PFSK-1 (cell line): ENCODE measurements at regions not wholly inside any gene's neighbourhood (a gene's known extent, or its start where the extent isn't known, plus 50 kb on each side); places are given as distances from the start of the nearest gene placed in this dataset.

Source experiments
- FOXP2 ChIP-seq: optimal IDR thresholded peaks from 2 replicates; pipeline ENCODE3; 2011; ENCODE audit warnings: borderline replicate concordance, control low read depth, inconsistent platforms; ENCODE audit not compliant: insufficient read depth; ENCODE audit errors: extremely low read length, extremely low read depth
- POLR2AphosphoS5 ChIP-seq: IDR thresholded peaks from 2 replicates; pipeline ENCODE4 v1.6.1; 2012; ENCODE audit warnings: low read depth, mild to moderate bottlenecking, control low read depth, low read length, moderate library complexity
- SIN3A ChIP-seq: IDR thresholded peaks from 2 replicates; pipeline ENCODE4 v1.6.1; 2012; ENCODE audit warnings: mild to moderate bottlenecking, low read length, moderate library complexity, borderline replicate concordance; ENCODE audit not compliant: insufficient read depth
- TAF1 ChIP-seq: IDR thresholded peaks from 2 replicates; pipeline ENCODE4 v1.6.1; 2012; ENCODE audit warnings: low read length, control low read depth, borderline replicate concordance; ENCODE audit not compliant: insufficient read depth
- TF ChIP-seq, protein P1 (sequence below), 2 experiments: IDR thresholded peaks; 2 replicates each; pipeline versions ENCODE4 v1.6.1 to v1.8.0; 2011 to 2012; ENCODE audit warnings: low read depth in 2 of 2, low read length in 2 of 2, control low read depth in 1 of 2, inconsistent platforms in 1 of 2, mild to moderate bottlenecking in 1 of 2, moderate library complexity in 1 of 2; ENCODE audit not compliant: insufficient read depth in 1 of 2

GRCh38 chr13:106958621-106959048, 390.7 kb upstream of the ARGLU1 start:
- TF ChIP-seq, protein P1, sequence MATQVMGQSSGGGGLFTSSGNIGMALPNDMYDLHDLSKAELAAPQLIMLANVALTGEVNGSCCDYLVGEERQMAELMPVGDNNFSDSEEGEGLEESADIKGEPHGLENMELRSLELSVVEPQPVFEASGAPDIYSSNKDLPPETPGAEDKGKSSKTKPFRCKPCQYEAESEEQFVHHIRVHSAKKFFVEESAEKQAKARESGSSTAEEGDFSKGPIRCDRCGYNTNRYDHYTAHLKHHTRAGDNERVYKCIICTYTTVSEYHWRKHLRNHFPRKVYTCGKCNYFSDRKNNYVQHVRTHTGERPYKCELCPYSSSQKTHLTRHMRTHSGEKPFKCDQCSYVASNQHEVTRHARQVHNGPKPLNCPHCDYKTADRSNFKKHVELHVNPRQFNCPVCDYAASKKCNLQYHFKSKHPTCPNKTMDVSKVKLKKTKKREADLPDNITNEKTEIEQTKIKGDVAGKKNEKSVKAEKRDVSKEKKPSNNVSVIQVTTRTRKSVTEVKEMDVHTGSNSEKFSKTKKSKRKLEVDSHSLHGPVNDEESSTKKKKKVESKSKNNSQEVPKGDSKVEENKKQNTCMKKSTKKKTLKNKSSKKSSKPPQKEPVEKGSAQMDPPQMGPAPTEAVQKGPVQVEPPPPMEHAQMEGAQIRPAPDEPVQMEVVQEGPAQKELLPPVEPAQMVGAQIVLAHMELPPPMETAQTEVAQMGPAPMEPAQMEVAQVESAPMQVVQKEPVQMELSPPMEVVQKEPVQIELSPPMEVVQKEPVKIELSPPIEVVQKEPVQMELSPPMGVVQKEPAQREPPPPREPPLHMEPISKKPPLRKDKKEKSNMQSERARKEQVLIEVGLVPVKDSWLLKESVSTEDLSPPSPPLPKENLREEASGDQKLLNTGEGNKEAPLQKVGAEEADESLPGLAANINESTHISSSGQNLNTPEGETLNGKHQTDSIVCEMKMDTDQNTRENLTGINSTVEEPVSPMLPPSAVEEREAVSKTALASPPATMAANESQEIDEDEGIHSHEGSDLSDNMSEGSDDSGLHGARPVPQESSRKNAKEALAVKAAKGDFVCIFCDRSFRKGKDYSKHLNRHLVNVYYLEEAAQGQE (IDR thresholded peaks at IDR 0.05; ENCODE audit: insufficient read depth in 1 of 2, low read depth in 2 of 2, low read length in 2 of 2) = no peak
- TF ChIP-seq FOXP2 (no peak), POLR2AphosphoS5 (no peak), TAF1 (no peak), SIN3A (no peak)

- TF ChIP-seq TAF1 (no peak), POLR2AphosphoS5 (no peak), SIN3A (no peak), FOXP2 (no peak)
- TF ChIP-seq, protein P1 (IDR thresholded peaks at IDR 0.05; ENCODE audit: insufficient read depth in 1 of 2, low read depth in 2 of 2, low read length in 2 of 2) = no peak
Observed at GRCh38 chr13:106942563-106942962, 374.6 kb upstream of the ARGLU1 start.

DNA sequence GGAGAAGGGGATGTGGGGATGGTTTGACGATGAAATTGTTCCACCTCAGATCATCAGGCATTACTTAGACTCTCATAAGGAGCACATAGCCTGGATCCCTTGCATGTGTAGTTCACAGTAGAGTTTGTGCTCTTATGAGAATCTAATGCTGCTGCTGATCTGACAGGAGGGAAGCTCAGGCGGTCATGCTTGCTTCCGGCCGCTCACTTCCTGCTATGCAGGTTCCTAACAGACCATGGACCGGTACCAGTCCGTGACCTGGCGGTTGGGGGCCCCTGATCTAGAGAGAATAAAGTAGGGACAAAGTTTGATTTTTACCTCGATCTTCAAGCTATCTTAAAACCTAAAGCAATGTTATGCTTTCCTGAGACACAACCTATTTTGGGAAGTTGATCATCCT, 373.8 kb upstream of the ARGLU1 start:
- no peak for TF ChIP-seq SIN3A
- TF ChIP-seq, protein P1 (IDR thresholded peaks at IDR 0.05; ENCODE audit: insufficient read depth in 1 of 2, low read depth in 2 of 2, low read length in 2 of 2) = no peak
- TF ChIP-seq POLR2AphosphoS5 = no peak
- TF ChIP-seq TAF1 = no peak
- no peak for TF ChIP-seq FOXP2

DNA sequence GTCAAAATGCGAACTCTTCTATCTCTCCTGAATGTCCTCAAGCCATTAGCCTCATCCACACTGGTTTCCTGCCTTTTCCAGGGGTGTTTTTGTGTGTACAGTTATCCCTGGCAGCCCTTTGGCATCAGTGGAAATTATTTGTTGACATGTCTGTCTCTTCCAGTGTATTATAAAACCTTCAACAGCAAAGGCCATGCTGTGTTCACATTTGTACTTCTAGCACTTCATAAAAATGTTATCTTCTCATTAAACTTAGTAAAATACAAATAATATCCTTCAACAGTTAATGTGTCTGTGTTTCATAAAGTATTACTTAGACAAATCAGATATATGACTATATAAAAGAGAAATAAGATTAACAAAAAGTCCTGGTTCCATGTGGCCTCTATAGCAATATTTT, 359.5 kb upstream of the ARGLU1 start:
- TF ChIP-seq SIN3A (no peak), TAF1 (no peak), FOXP2 (no peak), POLR2AphosphoS5 (no peak)
- TF ChIP-seq, protein P1 (IDR thresholded peaks at IDR 0.05; ENCODE audit: insufficient read depth in 1 of 2, low read depth in 2 of 2, low read length in 2 of 2) = no peak

- TF ChIP-seq SIN3A (no peak), POLR2AphosphoS5 (no peak), TAF1 (no peak), FOXP2 (no peak)
- TF ChIP-seq, protein P1 (IDR thresholded peaks at IDR 0.05; ENCODE audit: insufficient read depth in 1 of 2, low read depth in 2 of 2, low read length in 2 of 2) = no peak
Observed at GRCh38 chr13:106922384-106922783, 354.4 kb upstream of the ARGLU1 start.
